HG03108 (cell line): ENCODE measurements at regions not wholly inside any gene's neighbourhood (a gene's known extent, or its start where the extent isn't known, plus 50 kb on each side); places are given as distances from the start of the nearest gene placed in this dataset.

Experiments used
- ATAC-seq: cut with Tn5 transposase; IDR thresholded peaks from one replicate; pipeline ENCODE4 v1.9.1; 2021; ENCODE audit warnings: moderate library complexity; ENCODE audit not compliant: unreplicated experiment

DNA sequence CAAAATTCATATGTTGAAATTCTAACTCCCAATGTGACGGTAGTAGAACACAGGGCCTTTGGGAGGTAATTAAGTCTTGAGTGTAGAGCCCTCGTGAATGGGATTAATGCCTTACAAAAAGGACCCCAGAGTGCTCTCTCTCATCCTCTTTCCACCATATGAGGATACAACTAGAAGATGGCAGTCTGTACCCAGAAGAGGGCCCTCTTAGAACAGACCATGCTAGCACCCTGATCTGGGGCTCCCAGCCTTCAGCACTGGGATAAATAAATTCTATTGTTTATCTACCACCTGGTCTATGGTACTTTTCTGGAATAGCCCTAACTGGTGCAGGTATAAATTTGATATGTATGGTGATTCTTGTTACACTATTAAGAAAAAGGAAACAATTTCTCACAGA lies 332.3 kb downstream of the BRINP1 start:
- ATAC-seq: no peak

DNA sequence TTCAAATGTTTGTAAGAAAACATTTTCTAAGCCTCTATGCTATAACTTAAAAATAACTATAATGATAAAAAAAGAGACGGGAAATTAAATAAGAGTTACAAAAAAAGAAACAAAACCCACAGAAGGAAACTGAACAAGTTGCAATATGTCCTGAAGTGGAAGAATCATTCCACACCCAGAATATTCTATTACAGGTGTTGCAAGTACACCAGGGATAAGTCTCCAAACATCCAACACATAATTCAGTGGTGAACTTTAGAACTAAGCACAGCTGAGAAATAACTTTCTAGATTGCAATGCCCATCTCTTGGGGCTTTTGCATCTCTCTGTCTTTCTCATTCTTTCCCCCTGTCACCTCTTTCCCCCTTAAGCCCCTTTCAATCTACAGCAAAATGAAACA lies 325.2 kb downstream of the BRINP1 start:
- ATAC-seq: no peak

DNA sequence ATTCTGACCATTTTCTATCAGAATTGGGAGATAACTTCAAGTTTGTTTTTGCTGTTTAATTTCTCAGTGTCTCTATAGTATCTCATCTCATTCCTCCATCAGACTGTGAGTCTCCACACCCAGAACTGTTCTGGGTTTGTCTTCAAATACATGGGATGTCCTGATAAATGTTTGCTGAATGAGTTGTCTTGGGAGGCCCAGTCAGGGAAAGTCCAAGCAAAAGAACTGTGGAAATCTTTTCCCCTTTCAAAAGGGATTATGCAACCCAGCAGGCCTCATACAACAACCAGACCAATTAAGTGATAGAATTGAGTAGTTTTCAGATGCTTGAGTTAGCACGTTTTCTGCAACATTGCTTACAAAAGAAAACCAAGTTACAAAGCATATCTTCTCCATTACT lies 324.4 kb downstream of the BRINP1 start:
- no peak for ATAC-seq

DNA sequence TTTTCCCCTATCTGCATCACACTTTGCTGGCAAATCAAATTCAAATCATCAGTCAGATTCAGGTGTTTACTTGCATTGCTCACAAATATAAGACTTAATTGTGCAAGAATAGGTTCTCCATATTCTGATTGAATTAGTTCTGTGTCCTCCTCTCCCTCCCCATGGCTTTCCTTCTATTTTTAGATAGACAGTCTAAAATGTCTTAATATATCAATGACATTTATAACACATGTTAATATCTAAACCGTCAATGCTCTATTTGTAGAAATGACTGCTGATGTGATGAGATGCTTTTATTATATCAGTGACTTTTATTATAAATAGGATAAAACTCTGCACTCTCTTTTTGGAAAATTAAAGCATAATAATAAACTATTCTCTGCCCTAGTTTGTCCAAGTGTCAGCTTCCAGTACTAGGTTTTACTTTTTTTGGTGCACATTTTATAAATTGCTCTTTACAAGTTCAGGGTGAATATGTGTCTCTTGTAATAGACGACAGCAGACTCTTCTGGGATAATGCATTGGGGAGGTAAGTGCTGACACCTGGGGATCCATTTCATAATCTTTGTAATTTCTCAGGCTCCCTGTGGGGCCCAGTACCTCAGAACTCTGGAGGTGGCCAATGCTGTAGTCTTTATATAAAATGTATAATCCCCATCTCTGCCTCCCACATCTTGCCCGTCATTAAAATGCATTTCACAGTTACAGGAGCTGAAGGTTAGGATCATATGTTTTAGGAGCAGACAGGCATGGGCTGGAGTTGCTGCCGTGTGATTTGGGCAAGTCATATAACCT lies 321.5 kb downstream of the BRINP1 start:
- no peak for ATAC-seq

DNA sequence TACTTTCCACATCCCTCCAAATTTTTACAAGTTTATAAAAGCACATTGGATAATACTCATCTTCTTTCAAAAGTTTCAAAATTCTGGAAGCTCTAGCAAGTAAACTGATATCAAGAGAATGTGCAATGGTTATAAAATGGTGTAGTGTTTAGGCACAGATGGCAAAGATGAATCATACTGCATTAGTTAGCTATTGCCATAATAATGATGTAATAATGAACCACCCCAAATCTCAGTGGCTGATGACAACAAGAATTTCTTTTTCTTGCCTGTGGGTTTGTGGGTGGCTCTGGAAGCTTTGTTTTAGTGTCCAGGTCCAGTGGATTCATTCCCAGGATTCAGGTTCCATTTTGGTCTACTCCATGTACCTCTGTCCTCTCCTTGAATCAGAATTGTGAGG lies 319.0 kb downstream of the BRINP1 start:
- no peak for ATAC-seq

- ATAC-seq: no peak
Measured at GRCh38 chr9:119052339-119053030, 316.8 kb downstream of the BRINP1 start.

GRCh38 chr9:119053070-119053469 lies 316.2 kb downstream of the BRINP1 start:
- no peak for ATAC-seq

GRCh38 chr9:119060629-119061385 lies 308.4 kb downstream of the BRINP1 start:
- no peak for ATAC-seq

DNA sequence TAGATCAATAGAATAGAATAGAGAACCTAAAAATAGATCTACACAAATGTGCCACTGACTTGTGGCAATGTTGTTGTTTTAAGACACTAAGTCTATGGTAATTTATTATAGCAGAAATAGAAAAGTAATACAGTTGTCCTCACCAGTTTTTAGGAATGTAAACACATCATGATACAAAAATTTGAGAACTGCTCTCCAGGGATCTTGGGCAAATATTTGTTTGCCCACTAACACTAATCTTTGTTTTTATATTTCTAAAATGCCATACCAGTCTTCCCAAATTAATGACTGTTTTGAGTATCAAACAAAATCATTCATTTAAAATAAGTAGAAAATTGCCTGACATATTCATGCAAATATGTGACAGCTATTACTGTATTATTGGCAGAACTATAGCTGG lies 297.6 kb downstream of the BRINP1 start:
- ATAC-seq: no peak

GRCh38 chr9:119074017-119074416 lies 295.2 kb downstream of the BRINP1 start:
- ATAC-seq: no peak

DNA sequence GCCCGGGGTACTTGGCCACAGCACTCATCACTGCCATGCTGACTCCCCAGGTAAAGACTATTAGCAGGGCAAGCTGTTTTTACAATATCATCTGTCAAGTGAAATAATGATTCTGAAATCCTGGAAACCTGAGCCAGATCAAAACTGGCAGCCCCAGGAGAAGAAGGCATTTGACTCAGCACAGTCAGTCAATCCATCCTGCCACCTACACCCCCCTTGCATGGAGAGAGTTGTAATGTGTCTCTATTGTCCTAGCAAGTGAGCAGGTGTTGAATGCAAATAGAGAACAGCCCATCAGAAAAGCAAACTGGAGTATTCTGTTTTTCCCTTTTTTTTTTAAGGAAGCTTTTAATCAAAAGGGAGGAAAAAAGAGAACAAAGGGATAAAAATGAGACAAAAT lies 291.2 kb downstream of the BRINP1 start:
- ATAC-seq: no peak

GRCh38 chr9:119083673-119084072 lies 285.6 kb downstream of the BRINP1 start:
- ATAC-seq: no peak

GRCh38 chr9:119086590-119086989 lies 282.6 kb downstream of the BRINP1 start:
- ATAC-seq: no peak

DNA sequence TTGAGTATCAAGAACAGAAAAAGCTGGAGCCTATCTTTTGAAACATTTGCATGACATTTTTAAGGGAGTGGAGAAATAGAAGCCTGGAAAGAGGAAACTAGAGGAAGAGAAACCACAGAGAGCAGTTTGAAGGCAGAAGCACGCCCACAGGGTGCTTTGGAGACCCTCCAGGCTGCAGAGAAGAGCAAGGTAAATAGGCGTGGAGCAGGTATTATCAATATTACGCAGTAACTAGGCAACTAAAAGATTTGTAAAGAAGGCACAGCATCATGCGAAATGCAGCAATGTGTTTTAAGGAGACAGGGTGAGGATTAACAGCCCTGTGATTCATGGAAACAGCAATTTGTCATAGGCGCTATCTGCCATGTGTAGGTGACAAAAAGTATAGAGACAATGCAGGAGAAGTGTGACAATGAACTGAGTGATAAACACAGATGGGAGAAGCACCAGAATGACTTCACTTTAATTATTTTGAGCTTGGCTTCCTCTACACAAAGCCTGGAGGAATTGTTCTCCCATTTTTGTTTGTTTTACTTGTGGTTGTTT lies 281.2 kb downstream of the BRINP1 start:
- no peak for ATAC-seq

- ATAC-seq: no peak
Measured at GRCh38 chr9:119091074-119091473, 278.2 kb downstream of the BRINP1 start.

DNA sequence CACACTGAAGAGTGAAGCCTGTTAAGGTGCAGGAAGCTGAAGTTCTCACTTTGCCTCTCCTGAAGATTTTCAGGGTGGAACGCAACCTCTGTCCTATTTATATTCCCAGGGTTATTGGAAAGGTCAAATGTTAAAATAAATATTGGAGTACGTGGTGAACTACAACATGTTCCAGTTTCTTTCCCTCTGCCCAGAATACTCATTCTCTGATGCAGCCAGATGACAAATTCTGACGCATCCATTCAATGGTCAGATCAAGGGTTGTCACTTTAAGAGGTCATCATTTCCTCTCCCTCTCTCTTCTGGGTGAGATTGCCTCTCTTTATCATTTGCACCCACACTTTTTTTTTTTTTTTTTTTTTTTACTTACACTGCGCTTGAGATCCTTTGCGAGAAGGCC lies 277.1 kb downstream of the BRINP1 start:
- ATAC-seq: no peak

- no peak for ATAC-seq
Measured at GRCh38 chr9:119094086-119094485, 275.1 kb downstream of the BRINP1 start.

DNA sequence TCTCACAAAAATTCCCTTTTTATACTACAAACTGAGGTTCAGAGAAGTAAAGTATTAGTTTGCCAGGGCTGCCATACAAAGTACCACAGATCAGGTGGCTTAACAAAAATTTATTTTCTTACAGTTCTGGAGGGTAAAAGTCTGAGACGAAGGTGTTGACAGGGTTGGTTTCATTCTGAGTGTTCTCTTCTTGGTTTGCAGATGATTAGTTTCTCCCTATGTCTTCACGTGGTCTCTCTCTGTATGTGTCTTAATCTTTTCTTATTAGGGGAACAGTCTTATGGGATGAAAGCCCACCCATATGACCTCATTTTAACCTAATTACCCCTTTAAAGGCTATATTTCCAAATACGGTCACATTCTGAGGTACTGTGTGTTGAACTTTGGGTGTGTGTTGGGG lies 274.2 kb downstream of the BRINP1 start:
- ATAC-seq: no peak

- no peak for ATAC-seq
Measured at GRCh38 chr9:119101048-119101447, 268.2 kb downstream of the BRINP1 start.

DNA sequence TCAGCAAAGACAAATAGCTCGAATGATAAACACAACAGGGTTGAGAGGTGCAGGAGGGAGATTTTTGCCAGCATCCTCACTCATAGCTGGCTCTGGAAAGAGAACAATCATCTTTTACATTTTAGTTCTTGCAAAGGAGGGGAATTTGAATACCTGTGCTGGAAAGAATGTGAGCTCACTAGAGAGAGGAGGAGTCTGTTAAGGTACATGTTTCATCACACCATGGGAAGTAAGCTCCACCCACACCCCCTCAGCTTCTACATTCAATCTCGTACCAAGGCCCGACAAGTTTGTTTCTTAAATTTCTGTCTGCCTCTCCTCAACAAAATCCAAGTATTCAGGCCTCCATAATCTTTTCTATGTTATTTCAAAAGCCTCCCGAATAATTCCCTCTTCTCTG lies 254.6 kb downstream of the BRINP1 start:
- ATAC-seq: no peak
